GM12864 (cell line): ENCODE measurements at regions not wholly inside any gene's neighbourhood (a gene's known extent, or its start where the extent isn't known, plus 50 kb on each side); places are given as distances from the start of the nearest gene placed in this dataset.

ENCODE experiments used
- DNase-seq: peaks from one replicate; pipeline ENCODE4 v3.0.0-alpha.2; 2011; ENCODE audit warnings: low read depth
- H3K4me3 ChIP-seq: 2 replicates; pipeline ENCODE4 v1.5.1; 2011; ENCODE audit warnings: mild to moderate bottlenecking, low read depth, low read length, control low read depth
- CTCF ChIP-seq: IDR thresholded peaks from 2 replicates; pipeline ENCODE4 v1.5.1; 2011; ENCODE audit warnings: low read depth, mild to moderate bottlenecking, moderate library complexity, low read length, control low read depth, inconsistent platforms; ENCODE audit errors: missing control alignments

- no peak for TF ChIP-seq CTCF
These were observed 1261.0 kb downstream of the FAM181B start for GRCh38 chr11:81472646-81473045.

GRCh38 chr11:81470446-81470845, 1263.2 kb downstream of the FAM181B start:
- no peak for DNase-seq
- H3K4me3 ChIP-seq: no peak overlapping the region
- no peak for TF ChIP-seq CTCF

More at GRCh38 chr11:81472646-81473045, 1261.0 kb downstream of the FAM181B start:
- no peak for DNase-seq
- H3K4me3 ChIP-seq: no peak overlapping the region

DNA sequence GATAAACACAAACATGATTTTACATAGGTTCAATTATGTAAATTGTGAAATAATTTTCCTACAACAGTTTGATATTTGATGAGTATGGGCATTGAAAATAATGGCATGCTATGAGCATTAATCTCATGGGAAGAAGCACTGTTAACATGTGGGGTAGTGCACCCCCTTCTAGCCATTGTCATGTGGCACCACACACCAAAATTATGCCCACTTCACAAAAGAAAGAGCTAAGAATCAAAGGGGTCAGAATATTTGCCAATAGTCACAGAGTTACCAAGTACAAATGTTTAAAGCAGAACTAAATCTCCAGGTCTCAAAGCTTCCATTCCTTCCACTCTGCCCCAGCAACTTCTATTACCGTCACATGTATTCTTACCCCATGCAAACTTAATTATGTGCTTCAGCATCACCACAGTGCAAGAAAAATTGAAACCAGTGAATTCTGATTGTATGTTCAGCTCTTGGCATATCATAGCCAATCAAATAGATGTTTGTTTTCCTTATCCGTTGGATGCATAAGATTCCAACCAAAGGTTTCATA, 1273.8 kb downstream of the FAM181B start:
- H3K4me3 ChIP-seq: no peak overlapping the region
- no peak for TF ChIP-seq CTCF
- DNase-seq: no peak

GRCh38 chr11:81449588-81450156, 1284.0 kb downstream of the FAM181B start:
- TF ChIP-seq CTCF: no peak
- no peak overlapping the region for H3K4me3 ChIP-seq
- DNase-seq: no peak

DNA sequence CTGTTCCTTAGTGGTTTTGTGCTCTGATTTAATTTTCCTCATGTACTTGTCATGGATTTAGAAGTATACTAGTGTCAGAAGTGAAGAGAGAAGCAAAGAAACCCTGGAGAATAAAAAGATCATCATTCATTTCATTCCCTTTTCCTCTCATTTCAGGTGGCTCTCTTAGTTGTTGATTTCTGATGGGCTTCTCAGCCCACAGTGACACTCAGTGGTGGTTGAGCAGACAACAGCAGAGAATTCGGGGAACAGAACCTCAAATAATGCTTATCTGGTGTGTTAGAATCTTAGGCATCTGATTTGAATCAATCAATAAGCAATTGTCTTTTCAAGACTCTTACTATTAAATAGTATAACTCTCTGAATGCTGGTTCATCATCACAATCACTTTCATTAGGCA, 1289.4 kb downstream of the FAM181B start:
- H3K4me3 ChIP-seq: no peak overlapping the region
- peak; percentile 19 for TF ChIP-seq CTCF
- DNase-seq: no peak

DNA sequence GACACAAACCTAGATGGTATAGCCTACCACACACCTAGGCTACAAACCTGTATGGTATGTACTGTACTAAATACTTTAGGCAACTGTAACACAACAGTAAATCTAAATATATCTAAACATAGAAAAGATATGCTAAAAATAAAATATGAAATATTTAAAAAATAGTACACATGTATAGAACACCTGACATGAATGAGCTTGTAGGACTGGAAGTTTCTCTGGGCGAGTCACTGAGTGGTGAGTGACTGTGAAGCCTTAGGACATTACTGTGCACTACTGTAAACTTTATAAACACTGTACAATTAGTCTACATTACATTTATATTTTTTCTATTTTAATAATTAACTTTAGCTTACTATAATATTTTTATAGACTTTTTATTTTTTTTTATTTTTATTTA, 1301.3 kb downstream of the FAM181B start:
- no peak for DNase-seq
- no peak overlapping the region for H3K4me3 ChIP-seq
- TF ChIP-seq CTCF: no peak

DNA sequence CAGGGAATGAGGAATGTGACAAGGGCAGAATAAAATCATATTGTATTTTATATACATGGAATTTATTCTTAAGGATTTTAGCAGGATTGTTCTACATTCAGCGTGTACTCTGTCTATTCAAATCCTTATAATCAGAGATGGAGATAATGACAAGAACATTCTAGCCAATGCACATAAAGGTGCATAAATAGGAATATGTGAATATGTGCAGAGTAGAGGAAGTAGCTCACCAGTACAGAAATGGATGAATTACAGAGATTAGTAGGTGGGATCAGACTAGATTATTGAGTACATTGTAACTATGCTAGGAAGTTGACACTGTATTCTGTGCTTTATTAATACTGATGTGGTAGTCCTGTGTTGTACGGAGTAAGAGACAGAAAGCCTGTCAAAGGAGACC, 1308.8 kb downstream of the FAM181B start:
- H3K4me3 ChIP-seq: no peak overlapping the region
- TF ChIP-seq CTCF: no peak
- no peak for DNase-seq
